GM12878 (cell line): ENCODE measurements at regions not wholly inside any gene's neighbourhood (a gene's known extent, or its start where the extent isn't known, plus 50 kb on each side); places are given as distances from the start of the nearest gene placed in this dataset.

Experiments used
- ATAC-seq: fragments of 200-7000 bp; cut with Tn5 transposase; 3 replicates; pipeline ENCODE4 v1.9.1; 2020; ENCODE audit warnings: mild to moderate bottlenecking, moderate library complexity
- BruUV-seq: library from RNA; stranded (reverse); fragments of 400-500 nt; replicated peaks from 2 replicates; lab custom pipeline; 2021; lab: Mats Ljungman, UMichigan
- CTCF ChIA-PET: fragments of 300-600 bp; sonication (Branson Sonifier 250); formaldehyde crosslinking; extraction: SDS; loops from one replicate; lab custom pipeline; 2021; ENCODE audit warnings: inconsistent platforms; lab: Yijun Ruan, JAX
- POLR2A ChIA-PET: fragments of 350-600 bp; formaldehyde crosslinking; extraction: SDS; loops from one replicate; lab custom pipeline; 2021; ENCODE audit warnings: inconsistent platforms; lab: Charles Lee
- RAD21 ChIA-PET: fragments of 300-600 bp; sonication (Branson Sonifier 250); formaldehyde crosslinking; loops from one replicate; lab custom pipeline; 2023; ENCODE audit warnings: antibody characterized with exemption; ENCODE audit not compliant: unreplicated experiment; lab: Charles Lee
- SMC1A ChIA-PET: fragments of 300-600 bp; sonication (Branson Sonifier 250); formaldehyde crosslinking; loops from one replicate; lab custom pipeline; 2023; ENCODE audit not compliant: unreplicated experiment, uncharacterized antibody; lab: Charles Lee
- DNase-seq: peaks from one replicate; pipeline ENCODE4 v3.0.0-alpha.2; 2011; ENCODE audit warnings: low read depth, low spot score
- FAIRE-seq: peaks from 3 replicates; lab custom pipeline; 2011; peaks lifted over from hg19 to GRCh38; lab: Jason Lieb, UNC
- H2AFZ ChIP-seq: 2 replicates; pipeline ENCODE4 v1.6.0; 2011; ENCODE audit warnings: low read depth, low read length, control low read depth; ENCODE audit not compliant: control insufficient read depth
- H3K27ac ChIP-seq: 2 replicates; pipeline ENCODE4 v1.5.1; 2011; ENCODE audit warnings: control low read depth; ENCODE audit not compliant: control insufficient read depth, insufficient read depth
- H3K27me3 ChIP-seq, 2 experiments: replicated peaks in 1 of 2; 2 replicates each; pipeline versions ENCODE4 v1.6.0 to v1.6.1; 2011; ENCODE audit warnings: low read length in 1 of 2; ENCODE audit not compliant: control insufficient read depth in 2 of 2, insufficient read depth in 2 of 2
- H3K36me3 ChIP-seq, 2 experiments: 2 replicates each; pipeline ENCODE4 v1.5.1; 2011; ENCODE audit warnings: low read length in 1 of 2; ENCODE audit not compliant: control insufficient read depth in 2 of 2, insufficient read depth in 2 of 2
- H3K4me1 ChIP-seq: 2 replicates; pipeline ENCODE4 v1.6.1; 2011; ENCODE audit warnings: mild to moderate bottlenecking, low read length, moderate library complexity, mixed read lengths; ENCODE audit not compliant: control insufficient read depth, insufficient read depth
- H3K4me2 ChIP-seq: 2 replicates; pipeline ENCODE4 v1.6.0; 2011; ENCODE audit warnings: control low read depth; ENCODE audit not compliant: control insufficient read depth, insufficient read depth
- H3K4me3 ChIP-seq: fragments of 200-600 bp; sonication (generic); 2 replicates; pipeline ENCODE4 v1.5.1; 2016
- H3K79me2 ChIP-seq: 2 replicates; pipeline ENCODE4 v1.6.0; 2011; ENCODE audit warnings: low read length; ENCODE audit not compliant: control insufficient read depth, insufficient read depth
- H3K9ac ChIP-seq: 2 replicates; pipeline ENCODE4 v1.8.0; 2011; ENCODE audit warnings: low read length, control low read depth, mixed read lengths; ENCODE audit not compliant: control insufficient read depth, insufficient read depth
- H3K9me3 ChIP-seq: replicated peaks from 3 replicates; pipeline ENCODE4 v1.5.1; 2011; ENCODE audit warnings: mild to moderate bottlenecking, low read length; ENCODE audit not compliant: control insufficient read depth, insufficient read depth
- H4K20me1 ChIP-seq: 2 replicates; pipeline ENCODE4 v1.6.0; 2011; ENCODE audit not compliant: control insufficient read depth, insufficient read depth
- CBX5 ChIP-seq: sonication (generic); IDR thresholded peaks from 2 replicates; pipeline ENCODE4 v1.6.1; 2016; ENCODE audit warnings: low read depth, moderate library complexity, mild to moderate bottlenecking, inconsistent platforms
- EP300 ChIP-seq, 2 experiments: fragments of 150-350 bp in 1 of 2; IDR thresholded peaks; 2 replicates each; pipeline ENCODE4 v1.6.1; 2011 to 2012; ENCODE audit warnings: low read depth in 2 of 2, low read length in 2 of 2, borderline replicate concordance in 1 of 2, improper control_type of control experiment in 1 of 2, inconsistent platforms in 1 of 2; ENCODE audit not compliant: control insufficient read depth in 1 of 2
- RAD51 ChIP-seq: fragments of 450-650 bp; IDR thresholded peaks from 2 replicates; pipeline ENCODE4 v1.6.1; 2016; ENCODE audit warnings: moderate library complexity, mild to moderate bottlenecking, inconsistent platforms
- REST ChIP-seq: IDR thresholded peaks from 2 replicates; pipeline ENCODE4 v1.6.1; 2012; ENCODE audit warnings: mild to moderate bottlenecking, low read depth, low read length
- SRF ChIP-seq, 2 experiments: IDR thresholded peaks; 2 replicates each; pipeline ENCODE4 v1.6.1; 2011; ENCODE audit warnings: low read depth in 2 of 2, low read length in 2 of 2, mild to moderate bottlenecking in 1 of 2, moderate library complexity in 1 of 2
- WGBS: methylation state at CpG from one replicate; pipeline ENCODE4 v1.1.6; 2016; ENCODE audit warnings: low lambda C conversion rate; ENCODE audit not compliant: insufficient replicate concordance, insufficient coverage; ENCODE audit errors: missing lambda C conversion rate; 5-methylcytosine and 5-hydroxymethylcytosine counted together
- in situ Hi-C: fragments of 300-500 bp; cut with MboI; formaldehyde crosslinking; loops from 9 replicates; pipeline ENCODE4 v1.14.3; 2018; ENCODE audit warnings: mixed read lengths
- intact Hi-C: fragments of 100-400 bp; cut with micrococcal nuclease; formaldehyde crosslinking; loops from one replicate; pipeline ENCODE4 v1.14.2; 2022; ENCODE audit not compliant: unreplicated experiment

GRCh38 chr9:34891386-34891785, 66.7 kb upstream of the PHF24 start (continued):
- TF ChIP-seq REST, result no peak
- TF ChIP-seq CBX5, result no peak
- TF ChIP-seq EP300 (IDR thresholded peaks at IDR 0.05; ENCODE audit: borderline replicate concordance in 1 of 2, control insufficient read depth in 1 of 2, low read depth in 2 of 2, low read length in 2 of 2), result no peak
- TF ChIP-seq RAD51, result no peak
- no peak for TF ChIP-seq SRF (IDR thresholded peaks at IDR 0.05; ENCODE audit: low read depth in 2 of 2, low read length in 2 of 2)

- no TSS peak for BruUV-seq
- no peaks in the 10 kb centered on the region for H3K79me2 ChIP-seq
- in situ Hi-C loops, result no loop called here
- no peaks in the 10 kb centered on the region; the same call in 2 of the 3 replicates for H3K9me3 ChIP-seq
- ChIA-PET POLR2A (no interaction called here), RAD21 (no interaction called here), SMC1A (no interaction called here), CTCF (no interaction called here)
- no peak for DNase-seq
- no peak for ATAC-seq
- no peaks in the 10 kb centered on the region for H3K36me3 ChIP-seq
- no peak overlapping the region for H3K4me3 ChIP-seq
- H3K27me3 ChIP-seq, result peaks cover 0 to 7% of the 10 kb centered on the region in 2 experiments; a peak in 2 of 4 replicates
- no peaks in the 10 kb centered on the region for H4K20me1 ChIP-seq
- WGBS, result 23% methylated on average over 2 of the region's 2 CpGs
- FAIRE-seq, result no peak
- no peak for TF ChIP-seq RAD51
- H3K27ac ChIP-seq, result no peak overlapping the region
- intact Hi-C loops, result no loop called here
- H3K9ac ChIP-seq, result no peak overlapping the region
- H3K4me2 ChIP-seq, result no peak overlapping the region
- no peak overlapping the region for H2AFZ ChIP-seq
- H3K4me1 ChIP-seq, result no peaks in the 10 kb centered on the region
Measured at GRCh38 chr9:34887841-34888240, 70.2 kb upstream of the PHF24 start.
